Peyer's patch (tissue), 4 donors: ENCODE measurements at regions not wholly inside any gene's neighbourhood (a gene's known extent, or its start where the extent isn't known, plus 50 kb on each side); places are given as distances from the start of the nearest gene placed in this dataset.

ENCODE experiments used
- DNase-seq, 3 donors: peaks; one replicate each; pipeline ENCODE4 v3.0.0-alpha.2; 2017 to 2019
- H3K27ac ChIP-seq, 4 donors: fragments of 200-600 bp; sonication (generic); one replicate each; pipeline ENCODE4 v1.5.1; 2016 to 2019
- H3K27me3 ChIP-seq, 2 donors: fragments of 200-600 bp; sonication (generic); one replicate each; pipeline ENCODE4 v1.5.1; 2019
- H3K36me3 ChIP-seq, 3 donors: fragments of 200-600 bp; sonication (generic); one replicate each; pipeline ENCODE4 v1.5.1; 2016 to 2019
- H3K4me1 ChIP-seq, 4 donors: fragments of 200-600 bp; sonication (generic); one replicate each; pipeline ENCODE4 v1.5.1; 2016 to 2019
- H3K4me3 ChIP-seq, 4 donors: fragments of 200-600 bp; sonication (generic); 1 replicate in 3 of 4; 2 replicates in 1 of 4; pipeline ENCODE4 v1.5.1; 2016 to 2019; ENCODE audit warnings: mild to moderate bottlenecking in 1 of 4
- H3K9me3 ChIP-seq, 4 donors: fragments of 200-600 bp; sonication (generic); one replicate each; pipeline ENCODE4 v1.5.1; 2016 to 2019; ENCODE audit warnings: mild to moderate bottlenecking in 1 of 4
- POLR2A ChIP-seq, 2 donors: fragments of 450-650 bp; IDR thresholded peaks; one replicate each; pipeline ENCODE4 v1.5.1; 2017; ENCODE audit warnings: antibody characterized with exemption in 2 of 2, mild to moderate bottlenecking in 2 of 2, moderate library complexity in 2 of 2
- TF ChIP-seq, protein P1 (sequence below), 6 experiments: fragments of 450-650 bp in 4 of 6; fragments of 200-600 bp in 2 of 6; sonication (generic) in 1 of 6; IDR thresholded peaks; one replicate each; pipeline ENCODE4 v1.5.1; 2017 to 2019; ENCODE audit warnings: antibody characterized with exemption in 6 of 6, mild to moderate bottlenecking in 3 of 6, moderate library complexity in 1 of 6

DNA sequence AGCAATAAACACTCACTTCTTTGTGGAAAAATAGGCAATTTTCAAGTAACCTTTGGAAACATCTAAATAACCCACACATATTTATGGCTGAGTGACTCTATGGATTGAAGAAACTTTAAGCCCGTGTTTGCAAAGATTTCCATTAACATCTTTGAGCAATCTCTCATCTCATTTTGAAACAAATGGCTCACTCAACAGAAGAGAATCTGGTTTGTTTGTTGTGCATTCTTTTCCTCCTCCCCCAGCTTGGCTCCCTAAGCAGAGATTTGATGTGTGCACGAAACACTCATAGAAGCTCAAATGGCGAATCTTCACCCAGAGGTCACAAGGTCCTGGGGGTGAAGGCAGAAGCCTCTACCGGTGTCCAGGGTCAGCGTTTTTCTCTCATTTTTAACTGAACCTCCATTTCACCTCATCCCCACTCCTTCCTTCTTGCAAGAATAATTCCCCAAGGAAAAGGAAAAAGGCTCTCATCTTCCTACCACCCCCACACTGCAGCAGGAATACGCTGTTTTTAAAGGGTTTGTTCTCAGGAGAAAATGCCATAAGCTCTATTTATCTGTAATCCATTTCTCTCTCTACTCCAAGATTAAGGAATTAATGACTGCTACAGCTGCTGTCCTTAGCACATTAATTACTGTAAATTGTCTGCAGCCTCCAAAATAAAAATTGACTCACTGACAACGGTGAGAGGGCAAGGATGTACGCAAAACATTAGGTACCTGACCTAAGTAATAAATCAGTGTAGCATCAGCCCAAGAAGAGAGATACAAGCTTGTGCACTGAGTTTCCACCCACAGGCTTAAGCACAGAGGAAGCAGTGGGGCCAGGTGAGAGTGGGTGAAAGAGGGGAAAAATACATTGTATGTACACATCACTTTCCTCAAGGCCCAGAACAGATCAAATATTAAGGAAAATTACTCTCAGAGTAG, 307.6 kb upstream of the NOCT start:
- Histone ChIP-seq H3K27ac (no peak overlapping the region), H3K4me3 (no peak overlapping the region), H3K9me3 (no peaks in the 10 kb centered on the region), H3K27me3 (no peaks in the 10 kb centered on the region), H3K4me1 (no peaks in the 10 kb centered on the region), H3K36me3 (no peaks in the 10 kb centered on the region)
- TF ChIP-seq POLR2A (IDR thresholded peaks at IDR 0.05) = no peak
- TF ChIP-seq, protein P1, sequence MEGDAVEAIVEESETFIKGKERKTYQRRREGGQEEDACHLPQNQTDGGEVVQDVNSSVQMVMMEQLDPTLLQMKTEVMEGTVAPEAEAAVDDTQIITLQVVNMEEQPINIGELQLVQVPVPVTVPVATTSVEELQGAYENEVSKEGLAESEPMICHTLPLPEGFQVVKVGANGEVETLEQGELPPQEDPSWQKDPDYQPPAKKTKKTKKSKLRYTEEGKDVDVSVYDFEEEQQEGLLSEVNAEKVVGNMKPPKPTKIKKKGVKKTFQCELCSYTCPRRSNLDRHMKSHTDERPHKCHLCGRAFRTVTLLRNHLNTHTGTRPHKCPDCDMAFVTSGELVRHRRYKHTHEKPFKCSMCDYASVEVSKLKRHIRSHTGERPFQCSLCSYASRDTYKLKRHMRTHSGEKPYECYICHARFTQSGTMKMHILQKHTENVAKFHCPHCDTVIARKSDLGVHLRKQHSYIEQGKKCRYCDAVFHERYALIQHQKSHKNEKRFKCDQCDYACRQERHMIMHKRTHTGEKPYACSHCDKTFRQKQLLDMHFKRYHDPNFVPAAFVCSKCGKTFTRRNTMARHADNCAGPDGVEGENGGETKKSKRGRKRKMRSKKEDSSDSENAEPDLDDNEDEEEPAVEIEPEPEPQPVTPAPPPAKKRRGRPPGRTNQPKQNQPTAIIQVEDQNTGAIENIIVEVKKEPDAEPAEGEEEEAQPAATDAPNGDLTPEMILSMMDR (IDR thresholded peaks at IDR 0.05) = no peak
- no peak for DNase-seq

DNA sequence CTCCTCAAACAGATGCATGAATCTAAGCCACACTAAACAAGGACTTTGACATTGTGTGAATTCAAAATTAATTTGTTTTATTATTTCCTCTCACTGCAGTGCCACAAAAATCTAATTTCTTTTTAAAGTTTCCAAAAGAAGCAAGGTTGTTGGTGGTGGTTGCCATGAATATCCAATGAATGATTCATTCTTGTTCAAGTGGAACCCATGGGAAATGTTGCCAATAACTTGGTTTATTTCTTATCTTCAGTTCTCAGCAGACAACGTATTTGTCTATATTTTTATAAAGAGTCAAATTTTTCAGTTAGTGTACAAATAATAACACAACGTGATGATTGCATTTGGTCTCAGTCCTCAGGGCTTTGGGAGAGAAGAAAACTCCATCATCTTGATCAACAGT, 309.4 kb upstream of the NOCT start:
- TF ChIP-seq POLR2A (IDR thresholded peaks at IDR 0.05) = no peak

DNA sequence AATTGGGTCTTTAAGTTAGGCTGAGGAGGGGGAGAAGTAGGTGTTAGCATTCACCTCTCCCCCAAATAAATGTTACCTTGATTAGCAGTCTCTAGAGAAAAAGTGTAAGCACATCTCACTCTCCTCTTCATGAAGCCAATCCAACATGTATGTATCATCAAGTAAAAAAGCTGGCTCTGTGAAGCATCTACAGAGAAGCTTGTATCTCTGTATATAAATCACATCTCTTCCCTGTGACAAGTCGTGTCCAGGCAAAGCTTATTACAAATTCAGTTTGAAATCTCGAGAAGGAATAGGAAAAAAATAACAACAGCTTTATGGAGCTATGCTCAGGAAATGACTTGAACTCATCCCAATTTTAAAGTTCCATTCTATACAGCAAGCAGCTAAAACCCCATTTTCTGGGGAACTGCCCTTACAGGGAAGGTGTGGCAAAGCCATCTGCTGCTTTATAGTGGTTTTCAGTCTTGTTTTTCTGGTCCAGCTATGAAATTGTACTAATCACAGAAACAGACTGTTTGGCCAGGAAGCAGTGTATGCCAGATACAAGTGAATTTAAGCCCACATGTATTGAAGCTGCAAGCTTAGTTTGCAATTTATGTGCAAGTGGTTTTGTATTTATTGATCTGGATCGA, 313.3 kb upstream of the NOCT start:
- Histone ChIP-seq H3K4me1 (no peaks in the 10 kb centered on the region), H3K9me3 (no peaks in the 10 kb centered on the region), H3K27me3 (no peaks in the 10 kb centered on the region), H3K27ac (no peak overlapping the region), H3K36me3 (no peaks in the 10 kb centered on the region), H3K4me3 (no peak overlapping the region)
- DNase-seq = no peak
- TF ChIP-seq, protein P1 (IDR thresholded peaks at IDR 0.05) = no peak
- TF ChIP-seq POLR2A (IDR thresholded peaks at IDR 0.05) = no peak

More for the DNA sequence above, 309.4 kb upstream of the NOCT start:
- Histone ChIP-seq H3K27ac (no peak overlapping the region), H3K9me3 (no peaks in the 10 kb centered on the region), H3K27me3 (no peaks in the 10 kb centered on the region), H3K4me3 (no peak overlapping the region), H3K36me3 (no peaks in the 10 kb centered on the region), H3K4me1 (no peaks in the 10 kb centered on the region)
- no peak for DNase-seq

DNA sequence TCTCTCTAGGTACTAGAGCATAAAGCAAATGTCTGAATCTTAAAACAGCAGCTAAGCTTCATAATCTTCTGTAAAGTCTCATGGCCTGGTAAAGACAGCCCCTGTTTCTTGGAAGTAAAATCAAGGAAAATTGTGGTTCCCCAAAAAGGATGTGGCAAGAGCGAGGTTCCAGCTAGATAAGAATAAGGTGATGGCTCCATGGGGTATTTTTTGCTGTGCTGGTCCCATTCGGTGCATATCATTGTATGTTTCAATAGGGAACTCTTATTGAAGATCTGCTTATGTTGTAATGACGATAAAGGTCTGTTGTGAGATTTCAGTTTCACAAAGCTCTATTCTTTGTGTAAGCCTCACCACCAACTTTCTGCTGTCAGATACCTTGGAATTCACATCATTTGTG, 316.9 kb upstream of the NOCT start:
- Histone ChIP-seq H3K36me3 (no peaks in the 10 kb centered on the region), H3K4me1 (no peaks in the 10 kb centered on the region), H3K9me3 (no peaks in the 10 kb centered on the region), H3K27me3 (no peaks in the 10 kb centered on the region), H3K27ac (no peak overlapping the region), H3K4me3 (no peak overlapping the region)
- TF ChIP-seq, protein P1 (IDR thresholded peaks at IDR 0.05) = no peak
- no peak for TF ChIP-seq POLR2A (IDR thresholded peaks at IDR 0.05)
- no peak for DNase-seq

DNA sequence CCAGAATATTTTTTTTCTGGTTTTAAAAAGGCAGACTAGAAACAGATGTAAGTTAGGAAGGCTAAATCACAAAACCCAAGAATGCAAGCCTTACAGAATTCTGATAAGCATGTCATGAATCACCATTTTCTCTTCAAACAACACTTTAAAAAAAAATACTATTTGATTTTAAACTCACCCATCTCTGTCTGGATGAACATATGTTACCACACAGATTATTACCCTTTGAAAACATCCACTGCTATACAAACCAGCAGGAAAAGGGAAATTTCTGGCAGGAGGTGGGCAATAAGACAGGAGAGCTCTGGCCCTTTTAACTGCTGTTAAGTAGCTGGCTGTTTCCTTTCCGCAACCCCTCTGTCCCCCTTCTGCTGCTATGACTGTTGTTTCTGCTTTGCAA, 317.7 kb upstream of the NOCT start:
- Histone ChIP-seq H3K9me3 (no peaks in the 10 kb centered on the region), H3K4me1 (no peaks in the 10 kb centered on the region), H3K27ac (no peak overlapping the region), H3K4me3 (no peak overlapping the region), H3K27me3 (no peaks in the 10 kb centered on the region), H3K36me3 (no peaks in the 10 kb centered on the region)
- no peak for DNase-seq
- TF ChIP-seq POLR2A (IDR thresholded peaks at IDR 0.05) = no peak
- TF ChIP-seq, protein P1 (IDR thresholded peaks at IDR 0.05) = no peak

DNA sequence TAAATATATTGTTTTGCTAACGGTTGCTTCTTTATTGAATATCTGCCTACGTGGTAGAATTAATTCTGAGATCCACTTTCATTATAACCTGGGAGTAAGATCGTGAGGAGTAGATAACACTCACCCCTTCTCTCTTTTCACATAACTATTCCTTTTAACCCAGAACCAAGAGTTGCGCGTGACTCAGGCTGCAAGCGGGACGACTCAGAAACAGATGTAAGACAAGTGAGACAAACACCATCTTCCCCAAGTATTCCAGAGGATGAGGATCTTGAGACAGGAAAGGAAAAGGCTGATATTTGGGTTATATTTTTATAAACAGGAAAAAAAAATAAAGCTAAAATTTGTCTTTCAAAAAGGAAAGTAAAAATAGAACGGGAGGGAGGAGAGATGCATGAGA, 318.8 kb upstream of the NOCT start:
- no peaks in the 10 kb centered on the region for H3K36me3 ChIP-seq
- H3K27ac ChIP-seq = no peak overlapping the region
- H3K4me1 ChIP-seq = no peaks in the 10 kb centered on the region
- no peak for TF ChIP-seq POLR2A (IDR thresholded peaks at IDR 0.05)
- TF ChIP-seq, protein P1 (IDR thresholded peaks at IDR 0.05) = no peak
- H3K4me3 ChIP-seq = no peak overlapping the region
- no peaks in the 10 kb centered on the region for H3K9me3 ChIP-seq
- H3K27me3 ChIP-seq = no peaks in the 10 kb centered on the region
- DNase-seq = no peak
